ENCODE measurements at regions not wholly inside any gene's neighbourhood (a gene's known extent, or its start where the extent isn't known, plus 50 kb on each side); places are given as distances from the start of the nearest gene placed in this dataset.

GRCh38 chr1:72481420-72481970 lies 199.2 kb upstream of the NEGR1 start:
- no peak for DNase-seq (ENCODE audit: low read depth, low spot score)
- TF ChIP-seq ZNF274 (IDR thresholded peaks at IDR 0.05; ENCODE audit: low read depth, low read length), result no peak
- TF ChIP-seq YY1 (IDR thresholded peaks at IDR 0.05; ENCODE audit: insufficient read depth, insufficient read length), result no peak
- TF ChIP-seq SUZ12 (IDR thresholded peaks at IDR 0.05; ENCODE audit: extremely low read depth, insufficient read depth, insufficient read length), result no peak
- no peaks in the 10 kb centered on the region for H3K27me3 ChIP-seq (ENCODE audit: insufficient read depth, insufficient read length)
- H3K9me3 ChIP-seq (ENCODE audit: insufficient read depth, low read length), result peaks cover 11% of the 10 kb centered on the region; the same call in 1 of the 2 replicates
- no peaks in the 10 kb centered on the region for H3K36me3 ChIP-seq (ENCODE audit: insufficient read depth, insufficient read length, low read length)
- no peak overlapping the region for H3K9ac ChIP-seq (ENCODE audit: insufficient read length, low read depth)
- no peaks in the 10 kb centered on the region for H3K4me1 ChIP-seq (ENCODE audit: insufficient read depth, insufficient read length)
- no peak overlapping the region for H3K4me3 ChIP-seq (ENCODE audit: insufficient read length, low read depth)

GRCh38 chr1:72466376-72466775 lies 184.0 kb upstream of the NEGR1 start:
- Histone ChIP-seq H3K36me3 (ENCODE audit: insufficient read depth, insufficient read length, low read length) (no peaks in the 10 kb centered on the region), H3K9ac (ENCODE audit: insufficient read length, low read depth) (no peak overlapping the region), H3K4me3 (ENCODE audit: insufficient read length, low read depth) (no peak overlapping the region), H3K4me1 (ENCODE audit: insufficient read depth, insufficient read length) (no peaks in the 10 kb centered on the region), H3K9me3 (ENCODE audit: insufficient read depth, low read length) (no peaks in the 10 kb centered on the region), H3K27me3 (ENCODE audit: insufficient read depth, insufficient read length) (no peaks in the 10 kb centered on the region)
- no peak for TF ChIP-seq SUZ12 (IDR thresholded peaks at IDR 0.05; ENCODE audit: extremely low read depth, insufficient read depth, insufficient read length)
- TF ChIP-seq YY1 (IDR thresholded peaks at IDR 0.05; ENCODE audit: insufficient read depth, insufficient read length), result no peak
- no peak for TF ChIP-seq ZNF274 (IDR thresholded peaks at IDR 0.05; ENCODE audit: low read depth, low read length)
- DNase-seq (ENCODE audit: low read depth, low spot score), result no peak

DNA sequence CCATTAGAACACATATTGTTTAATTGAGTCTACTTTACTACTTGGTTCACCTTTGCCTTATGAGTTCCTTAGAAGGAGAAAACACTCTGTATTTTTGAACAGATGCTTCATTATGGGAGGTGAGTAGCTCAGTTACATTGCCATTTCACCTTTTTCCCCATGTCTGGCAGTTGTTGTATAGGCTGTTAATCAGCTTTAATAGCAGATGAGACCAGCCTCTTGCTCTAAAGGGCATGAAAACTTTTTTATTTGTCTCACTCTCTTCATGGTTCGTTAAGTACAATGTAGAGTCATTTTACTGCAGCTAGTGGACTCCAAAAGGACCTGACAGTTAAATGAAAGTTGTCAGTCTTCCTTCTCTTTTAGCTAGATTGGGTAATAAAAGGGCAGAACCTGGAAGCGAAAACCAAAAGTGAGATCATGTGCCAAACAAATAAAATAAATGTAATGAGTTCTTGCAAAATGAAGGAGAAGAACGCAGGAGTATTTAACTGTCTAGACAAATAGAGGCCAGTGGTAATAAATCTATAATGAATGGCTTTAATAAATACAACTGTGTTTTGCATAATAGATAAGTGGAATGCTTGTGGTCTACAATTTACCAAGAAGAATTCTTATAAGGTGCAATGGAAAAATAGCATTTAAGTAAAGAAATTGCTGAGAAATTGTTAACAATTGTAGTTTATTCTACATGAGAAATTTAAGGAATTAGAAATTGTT lies 180.0 kb upstream of the NEGR1 start:
- no peak for TF ChIP-seq SUZ12 (IDR thresholded peaks at IDR 0.05; ENCODE audit: extremely low read depth, insufficient read depth, insufficient read length)

DNA sequence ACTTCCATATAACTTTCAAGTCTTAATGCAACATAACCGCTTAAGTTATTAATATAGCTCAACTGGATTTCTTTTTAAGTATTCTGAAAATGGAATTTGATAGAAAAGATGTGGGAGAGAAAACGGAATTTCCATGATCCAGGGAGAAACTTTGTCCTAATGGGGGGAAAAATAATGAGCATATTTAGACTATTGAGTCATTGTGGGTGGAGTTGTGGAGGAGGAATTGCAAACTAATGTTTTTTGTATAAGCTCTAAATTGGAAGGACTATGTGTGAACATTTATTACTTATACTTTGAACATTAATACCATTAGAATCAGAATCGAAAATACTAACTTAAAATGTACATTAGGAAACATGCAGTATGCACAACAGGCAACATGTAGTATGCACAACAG lies 159.9 kb upstream of the NEGR1 start:
- TF ChIP-seq SUZ12 (IDR thresholded peaks at IDR 0.05; ENCODE audit: extremely low read depth, insufficient read depth, insufficient read length), result no peak
- TF ChIP-seq YY1 (IDR thresholded peaks at IDR 0.05; ENCODE audit: insufficient read depth, insufficient read length), result no peak
- TF ChIP-seq ZNF274 (IDR thresholded peaks at IDR 0.05; ENCODE audit: low read depth, low read length), result no peak
- Histone ChIP-seq H3K27me3 (ENCODE audit: insufficient read depth, insufficient read length) (no peaks in the 10 kb centered on the region), H3K4me1 (ENCODE audit: insufficient read depth, insufficient read length) (no peaks in the 10 kb centered on the region), H3K4me3 (ENCODE audit: insufficient read length, low read depth) (no peak overlapping the region), H3K36me3 (ENCODE audit: insufficient read depth, insufficient read length, low read length) (no peaks in the 10 kb centered on the region), H3K9ac (ENCODE audit: insufficient read length, low read depth) (no peak overlapping the region), H3K9me3 (ENCODE audit: insufficient read depth, low read length) (no peaks in the 10 kb centered on the region)
- DNase-seq (ENCODE audit: low read depth, low spot score), result no peak

More for the DNA sequence above, 180.0 kb upstream of the NEGR1 start:
- H3K9ac ChIP-seq (ENCODE audit: insufficient read length, low read depth), result no peak overlapping the region
- H3K36me3 ChIP-seq (ENCODE audit: insufficient read depth, insufficient read length, low read length), result no peaks in the 10 kb centered on the region
- H3K27me3 ChIP-seq (ENCODE audit: insufficient read depth, insufficient read length), result no peaks in the 10 kb centered on the region
- DNase-seq (ENCODE audit: low read depth, low spot score), result no peak
- no peaks in the 10 kb centered on the region for H3K4me1 ChIP-seq (ENCODE audit: insufficient read depth, insufficient read length)
- H3K4me3 ChIP-seq (ENCODE audit: insufficient read length, low read depth), result no peak overlapping the region
- no peaks in the 10 kb centered on the region for H3K9me3 ChIP-seq (ENCODE audit: insufficient read depth, low read length)

GRCh38 chr1:72439036-72439435 lies 156.7 kb upstream of the NEGR1 start:
- Histone ChIP-seq H3K9ac (ENCODE audit: insufficient read length, low read depth) (no peak overlapping the region), H3K9me3 (ENCODE audit: insufficient read depth, low read length) (no peaks in the 10 kb centered on the region), H3K36me3 (ENCODE audit: insufficient read depth, insufficient read length, low read length) (no peaks in the 10 kb centered on the region), H3K4me3 (ENCODE audit: insufficient read length, low read depth) (no peak overlapping the region), H3K4me1 (ENCODE audit: insufficient read depth, insufficient read length) (no peaks in the 10 kb centered on the region), H3K27me3 (ENCODE audit: insufficient read depth, insufficient read length) (no peaks in the 10 kb centered on the region)
- no peak for DNase-seq (ENCODE audit: low read depth, low spot score)
- TF ChIP-seq YY1 (IDR thresholded peaks at IDR 0.05; ENCODE audit: insufficient read depth, insufficient read length) (no peak), SUZ12 (IDR thresholded peaks at IDR 0.05; ENCODE audit: extremely low read depth, insufficient read depth, insufficient read length) (no peak), ZNF274 (IDR thresholded peaks at IDR 0.05; ENCODE audit: low read depth, low read length) (no peak)

DNA sequence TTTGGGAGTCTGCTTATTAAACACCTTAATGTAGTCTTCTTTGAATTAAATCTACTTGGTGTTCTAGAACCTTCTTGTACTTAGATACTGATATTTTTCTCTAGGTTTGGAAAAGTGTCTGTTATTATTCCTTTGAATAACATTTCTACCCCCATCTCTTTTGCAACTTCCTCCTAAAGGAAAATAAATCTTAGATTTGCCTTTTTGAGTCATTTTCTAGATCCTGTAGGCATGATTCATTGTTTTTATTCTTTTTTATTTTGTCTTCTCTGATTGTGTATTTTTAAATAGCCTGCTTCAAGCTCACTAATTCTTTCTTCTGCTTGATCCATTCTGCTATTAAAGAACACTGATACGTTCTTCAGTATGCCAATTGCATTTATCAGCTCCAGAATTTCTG lies 155.9 kb upstream of the NEGR1 start:
- no peaks in the 10 kb centered on the region for H3K36me3 ChIP-seq (ENCODE audit: insufficient read depth, insufficient read length, low read length)
- TF ChIP-seq ZNF274 (IDR thresholded peaks at IDR 0.05; ENCODE audit: low read depth, low read length) (no peak), YY1 (IDR thresholded peaks at IDR 0.05; ENCODE audit: insufficient read depth, insufficient read length) (no peak), SUZ12 (IDR thresholded peaks at IDR 0.05; ENCODE audit: extremely low read depth, insufficient read depth, insufficient read length) (no peak)
- H3K27me3 ChIP-seq (ENCODE audit: insufficient read depth, insufficient read length), result no peaks in the 10 kb centered on the region
- no peak for DNase-seq (ENCODE audit: low read depth, low spot score)
- H3K9ac ChIP-seq (ENCODE audit: insufficient read length, low read depth), result no peak overlapping the region
- no peak overlapping the region for H3K4me3 ChIP-seq (ENCODE audit: insufficient read length, low read depth)
- no peaks in the 10 kb centered on the region for H3K4me1 ChIP-seq (ENCODE audit: insufficient read depth, insufficient read length)
- H3K9me3 ChIP-seq (ENCODE audit: insufficient read depth, low read length), result no peaks in the 10 kb centered on the region

DNA sequence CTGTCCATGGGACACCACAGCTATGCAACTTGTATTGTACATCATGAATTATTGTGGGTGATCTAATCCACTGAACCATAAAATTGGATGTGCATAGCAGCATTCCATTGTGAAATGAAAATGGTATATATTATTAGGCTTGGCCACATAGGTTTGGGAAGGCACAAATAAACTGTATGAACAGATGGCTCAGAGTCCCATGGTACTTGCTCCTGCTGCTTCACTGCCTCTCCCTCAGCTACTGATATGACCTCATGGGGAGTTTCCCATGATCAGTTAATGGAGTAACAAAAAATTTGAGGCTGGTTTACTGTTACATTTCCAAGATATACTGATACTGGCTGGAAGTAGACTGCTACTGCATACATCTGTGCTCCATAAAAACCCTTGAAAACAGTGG lies 152.7 kb upstream of the NEGR1 start:
- H3K9ac ChIP-seq (ENCODE audit: insufficient read length, low read depth), result no peak overlapping the region
- no peaks in the 10 kb centered on the region for H3K27me3 ChIP-seq (ENCODE audit: insufficient read depth, insufficient read length)
- H3K36me3 ChIP-seq (ENCODE audit: insufficient read depth, insufficient read length, low read length), result no peaks in the 10 kb centered on the region
- H3K4me1 ChIP-seq (ENCODE audit: insufficient read depth, insufficient read length), result no peaks in the 10 kb centered on the region
- H3K4me3 ChIP-seq (ENCODE audit: insufficient read length, low read depth), result no peak overlapping the region
- DNase-seq (ENCODE audit: low read depth, low spot score), result no peak
- H3K9me3 ChIP-seq (ENCODE audit: insufficient read depth, low read length), result no peaks in the 10 kb centered on the region
- no peak for TF ChIP-seq YY1 (IDR thresholded peaks at IDR 0.05; ENCODE audit: insufficient read depth, insufficient read length)
- no peak for TF ChIP-seq ZNF274 (IDR thresholded peaks at IDR 0.05; ENCODE audit: low read depth, low read length)
- no peak for TF ChIP-seq SUZ12 (IDR thresholded peaks at IDR 0.05; ENCODE audit: extremely low read depth, insufficient read depth, insufficient read length)

All from NT2/D1 (cell line).